Mesothelial cell of epicardium (in vitro differentiated cells): ENCODE measurements at regions not wholly inside any gene's neighbourhood (a gene's known extent, or its start where the extent isn't known, plus 50 kb on each side); places are given as distances from the start of the nearest gene placed in this dataset.
"Not testable (repeated sequence)": the region's sequence is repeated elsewhere in the genome, so short reads cannot be mapped to it uniquely, and the experiment has no call there.

Experiments
- DNase-seq, 2 experiments: peaks; one replicate each; pipeline ENCODE4 v3.0.0; 2021; ENCODE audit warnings: low spot score in 2 of 2; ENCODE audit not compliant: unreplicated experiment in 2 of 2
- H3K27ac Mint-ChIP-seq: 2 replicates; pipeline ENCODE4 v1.8.0; 2021; ENCODE audit warnings: mixed read lengths
- H3K27me3 Mint-ChIP-seq: 2 replicates; pipeline ENCODE4 v1.8.0; 2021; ENCODE audit warnings: low read depth, mixed read lengths
- H3K36me3 Mint-ChIP-seq: 2 replicates; pipeline ENCODE4 v1.8.0; 2021; ENCODE audit warnings: mixed read lengths
- H3K4me1 Mint-ChIP-seq: 2 replicates; pipeline ENCODE4 v1.8.0; 2021; ENCODE audit warnings: mixed read lengths
- H3K4me3 Mint-ChIP-seq: 2 replicates; pipeline ENCODE4 v1.8.0; 2021; ENCODE audit warnings: mild to moderate bottlenecking, moderate library complexity, mixed read lengths
- H3K9me3 Mint-ChIP-seq: 2 replicates; pipeline ENCODE4 v1.8.0; 2021; ENCODE audit warnings: mixed read lengths
- TF ChIP-seq, protein P1 (sequence below): fragments of 200-600 bp; sonication (generic); IDR thresholded peaks from one replicate; pipeline ENCODE4 v1.5.0; 2021; ENCODE audit warnings: antibody characterized with exemption; ENCODE audit not compliant: unreplicated experiment

DNA sequence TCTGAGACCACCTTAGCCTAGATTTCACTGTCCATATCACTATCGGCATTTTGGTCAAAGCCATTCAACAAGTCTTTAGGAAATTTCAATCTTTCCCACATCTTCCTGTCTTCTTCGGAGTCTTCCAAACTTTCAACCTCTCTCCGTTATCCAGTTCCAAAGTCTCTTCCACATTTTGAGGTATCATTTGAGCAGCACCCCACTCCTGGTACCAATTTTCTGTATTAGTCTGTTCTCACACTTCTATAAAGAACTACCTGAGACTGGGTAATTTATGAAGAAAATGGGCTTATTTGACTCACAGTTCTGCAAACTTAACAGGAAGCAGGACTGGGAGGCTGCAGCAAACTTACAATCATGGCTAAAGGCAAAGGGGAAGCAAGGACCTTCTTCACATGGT is 215.5 kb downstream of the CYLC2 start:
- Mint-ChIP-seq H3K9me3 (peaks cover 29% of the 10 kb centered on the region), H3K36me3 (no peaks in the 10 kb centered on the region), H3K4me1 (no peaks in the 10 kb centered on the region), H3K27me3 (no peaks in the 10 kb centered on the region), H3K27ac (no peak overlapping the region), H3K4me3 (no peak overlapping the region)
- TF ChIP-seq, protein P1, sequence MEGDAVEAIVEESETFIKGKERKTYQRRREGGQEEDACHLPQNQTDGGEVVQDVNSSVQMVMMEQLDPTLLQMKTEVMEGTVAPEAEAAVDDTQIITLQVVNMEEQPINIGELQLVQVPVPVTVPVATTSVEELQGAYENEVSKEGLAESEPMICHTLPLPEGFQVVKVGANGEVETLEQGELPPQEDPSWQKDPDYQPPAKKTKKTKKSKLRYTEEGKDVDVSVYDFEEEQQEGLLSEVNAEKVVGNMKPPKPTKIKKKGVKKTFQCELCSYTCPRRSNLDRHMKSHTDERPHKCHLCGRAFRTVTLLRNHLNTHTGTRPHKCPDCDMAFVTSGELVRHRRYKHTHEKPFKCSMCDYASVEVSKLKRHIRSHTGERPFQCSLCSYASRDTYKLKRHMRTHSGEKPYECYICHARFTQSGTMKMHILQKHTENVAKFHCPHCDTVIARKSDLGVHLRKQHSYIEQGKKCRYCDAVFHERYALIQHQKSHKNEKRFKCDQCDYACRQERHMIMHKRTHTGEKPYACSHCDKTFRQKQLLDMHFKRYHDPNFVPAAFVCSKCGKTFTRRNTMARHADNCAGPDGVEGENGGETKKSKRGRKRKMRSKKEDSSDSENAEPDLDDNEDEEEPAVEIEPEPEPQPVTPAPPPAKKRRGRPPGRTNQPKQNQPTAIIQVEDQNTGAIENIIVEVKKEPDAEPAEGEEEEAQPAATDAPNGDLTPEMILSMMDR = no peak
- no peak for DNase-seq

DNA sequence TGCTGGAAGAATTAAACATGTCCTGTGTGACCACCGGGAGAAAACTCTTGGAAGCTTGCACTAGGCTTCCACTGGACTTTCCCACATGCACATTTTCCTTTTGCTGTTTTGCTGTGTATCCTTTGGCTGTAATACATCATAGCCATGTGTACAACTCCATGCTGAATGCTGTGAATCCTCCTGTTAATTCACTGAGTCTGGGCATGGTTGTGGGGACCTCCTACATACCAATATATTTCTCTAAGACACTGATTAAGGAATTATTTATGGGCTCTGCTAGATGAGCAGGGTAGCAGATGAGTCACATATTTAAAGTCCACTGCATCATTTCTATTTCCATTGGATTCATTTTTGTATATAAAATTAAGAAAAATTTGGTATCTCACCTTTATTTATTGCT is 220.1 kb downstream of the CYLC2 start:
- Mint-ChIP-seq H3K27me3 (no peaks in the 10 kb centered on the region), H3K4me1 (no peaks in the 10 kb centered on the region), H3K27ac (no peak overlapping the region), H3K4me3 (no peak overlapping the region), H3K9me3 (peaks cover 23% of the 10 kb centered on the region), H3K36me3 (no peaks in the 10 kb centered on the region)
- DNase-seq = no peak
- TF ChIP-seq, protein P1 = no peak

DNA sequence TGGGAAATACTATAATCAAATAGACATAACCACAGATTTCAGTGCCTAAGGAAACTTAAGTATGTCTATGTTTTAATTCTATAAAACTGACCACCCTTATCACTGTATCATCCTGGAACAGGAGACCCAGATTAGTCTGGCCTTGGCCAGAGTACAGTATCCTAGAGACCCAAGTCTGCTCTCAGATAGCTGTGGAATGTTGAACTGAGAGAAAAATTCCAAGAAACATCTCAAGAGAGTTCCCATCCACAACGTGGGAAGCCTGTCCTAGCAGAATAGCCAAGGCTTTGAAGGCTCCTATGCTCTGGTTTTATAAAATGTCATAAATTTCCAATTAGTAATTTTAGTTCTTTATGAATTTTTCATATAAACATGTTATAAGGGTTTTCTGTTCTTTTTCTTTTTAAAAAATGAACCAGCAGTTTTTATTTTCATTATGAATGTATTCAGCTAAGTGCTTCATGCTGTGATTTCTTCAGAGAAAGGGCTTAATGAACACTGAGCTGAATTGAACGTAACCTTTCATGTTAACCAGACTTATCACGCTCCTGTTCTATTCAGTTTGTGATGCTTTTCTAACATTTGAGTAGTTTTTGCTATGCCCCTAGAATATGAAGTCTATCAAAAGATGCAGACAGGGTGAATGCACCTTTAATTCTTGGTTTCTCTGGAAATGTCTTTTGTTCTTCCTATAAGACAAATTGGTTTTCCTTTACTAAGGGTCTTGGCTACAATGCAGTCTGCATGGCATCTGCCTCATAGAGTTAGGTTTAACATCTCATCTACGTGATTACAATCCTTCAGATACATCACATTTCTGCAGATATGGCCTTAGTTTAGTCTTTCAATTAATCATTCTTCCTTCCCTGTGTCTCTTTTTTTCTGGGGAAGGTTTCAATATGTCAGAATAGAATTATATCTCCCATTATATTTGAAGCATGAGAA is 230.8 kb downstream of the CYLC2 start:
- Mint-ChIP-seq H3K4me1 (no peaks in the 10 kb centered on the region), H3K9me3 (peaks cover 5% of the 10 kb centered on the region), H3K36me3 (no peaks in the 10 kb centered on the region), H3K4me3 (no peak overlapping the region), H3K27ac (no peak overlapping the region), H3K27me3 (no peaks in the 10 kb centered on the region)
- no peak for DNase-seq
- TF ChIP-seq, protein P1 = no peak

DNA sequence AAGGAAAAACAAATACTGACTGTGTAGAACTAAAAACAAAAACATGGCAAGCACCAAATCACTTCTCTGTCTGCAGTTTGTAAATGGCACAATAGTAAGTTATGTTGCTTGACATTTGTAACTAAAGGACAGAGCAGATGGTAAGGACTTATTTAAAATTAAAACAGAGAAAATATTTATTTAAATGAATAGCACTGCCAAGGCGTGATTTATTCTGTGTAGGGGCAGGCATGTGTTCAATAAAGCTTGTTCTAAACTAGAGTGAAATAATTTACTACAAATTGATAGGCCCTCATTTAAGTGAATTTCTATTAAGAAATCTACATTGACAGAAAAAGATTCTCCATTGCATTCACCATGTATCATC is 231.5 kb downstream of the CYLC2 start:
- DNase-seq = no peak
- Mint-ChIP-seq H3K4me3 (no peak overlapping the region), H3K27me3 (no peaks in the 10 kb centered on the region), H3K36me3 (no peaks in the 10 kb centered on the region), H3K4me1 (no peaks in the 10 kb centered on the region), H3K27ac (no peak overlapping the region), H3K9me3 (peaks cover 3% of the 10 kb centered on the region)
- TF ChIP-seq, protein P1 = no peak

DNA sequence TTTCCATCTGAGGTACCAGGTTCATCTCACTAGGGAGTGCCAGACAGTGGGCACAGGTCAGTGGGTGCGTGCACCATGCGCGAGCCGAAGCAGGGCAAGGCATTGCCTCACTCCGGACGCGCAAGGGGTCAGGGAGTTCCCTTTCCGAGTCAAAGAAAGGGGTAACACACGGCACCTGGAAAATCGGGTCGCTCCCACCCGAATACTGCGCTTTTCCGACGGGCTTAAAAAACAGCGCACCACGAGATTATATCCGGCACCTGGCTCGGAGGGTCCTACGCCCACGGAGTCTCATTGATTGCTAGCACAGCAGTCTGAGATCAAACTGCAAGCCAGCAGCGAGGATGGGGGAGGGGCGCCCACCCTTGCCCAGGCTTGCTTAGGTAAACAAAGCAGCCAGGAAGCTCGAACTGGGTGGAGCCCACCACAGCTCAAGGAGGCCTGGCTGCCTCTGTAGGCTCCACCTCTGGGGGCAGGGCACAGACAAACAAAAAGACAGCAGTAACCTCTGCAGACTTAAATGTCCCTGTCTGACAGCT is 242.5 kb downstream of the CYLC2 start:
- H3K4me1 Mint-ChIP-seq, DNase-seq: not testable (repeated sequence)

DNA sequence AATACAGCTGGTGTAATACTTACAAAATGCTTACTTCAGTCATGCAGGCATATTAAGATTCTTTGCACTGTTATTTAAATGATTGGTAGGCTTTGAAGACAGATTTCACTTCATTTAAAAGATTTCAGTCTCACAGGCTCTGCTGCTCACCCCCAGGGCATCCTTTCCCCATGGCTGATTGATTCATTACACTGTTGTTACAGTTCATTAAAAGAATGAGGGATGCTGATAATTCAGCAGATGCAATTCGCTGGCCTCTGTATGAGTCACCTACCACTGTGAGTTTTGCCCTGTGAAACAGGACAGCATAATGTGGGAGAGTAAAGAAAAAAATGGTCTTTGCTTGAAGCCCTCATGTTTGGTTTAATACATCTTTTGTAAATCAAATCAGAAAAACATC is 246.9 kb downstream of the CYLC2 start:
- no peak for DNase-seq
- H3K4me1 Mint-ChIP-seq = peaks cover 14% of the 10 kb centered on the region
- no peaks in the 10 kb centered on the region for H3K27me3 Mint-ChIP-seq
- peak overlapping the region; percentile 16 for H3K27ac Mint-ChIP-seq
- TF ChIP-seq, protein P1 = no peak
- peaks cover 3% of the 10 kb centered on the region for H3K9me3 Mint-ChIP-seq
- no peaks in the 10 kb centered on the region for H3K36me3 Mint-ChIP-seq
- H3K4me3 Mint-ChIP-seq = no peak overlapping the region

More for the DNA sequence above, 242.5 kb downstream of the CYLC2 start:
- H3K27me3 Mint-ChIP-seq, H3K27ac Mint-ChIP-seq, H3K9me3 Mint-ChIP-seq, H3K4me3 Mint-ChIP-seq, H3K36me3 Mint-ChIP-seq: not testable (repeated sequence)
